ENCODE measurements at regions not wholly inside any gene's neighbourhood (a gene's known extent, or its start where the extent isn't known, plus 50 kb on each side); places are given as distances from the start of the nearest gene placed in this dataset.

DNA sequence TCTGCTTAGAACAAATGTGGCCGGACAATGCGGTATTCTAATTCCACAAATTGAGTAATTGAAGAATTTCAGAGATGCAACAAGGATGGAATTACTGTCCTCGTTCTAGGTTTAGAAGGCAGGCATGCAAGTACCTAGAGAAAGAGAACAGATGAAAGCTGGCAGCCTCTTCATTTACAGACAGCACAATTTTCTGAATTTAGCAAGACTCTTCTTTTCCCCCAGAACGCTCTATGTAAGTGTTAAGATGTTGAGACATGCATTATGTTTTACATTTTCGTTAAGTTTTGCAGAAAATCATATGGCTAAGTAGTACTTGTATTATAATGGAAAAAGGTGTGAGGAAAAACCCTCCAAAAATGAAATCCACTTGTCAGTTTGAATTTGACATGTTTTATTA, 259.5 kb upstream of the ARRDC3 start:
- no peaks in the 10 kb centered on the region for H3K36me3 ChIP-seq (ENCODE audit: control insufficient read depth in 2 of 2, insufficient read depth in 2 of 2, low read length in 2 of 2)
- no peak overlapping the region for H3K4me3 ChIP-seq (ENCODE audit: low read length in 2 of 2)
- H3K9ac ChIP-seq (ENCODE audit: low read depth in 1 of 2, low read length in 2 of 2) = no peak overlapping the region
- H3K4me1 ChIP-seq (ENCODE audit: control insufficient read depth in 2 of 2, insufficient read depth in 2 of 2, low read length in 2 of 2) = no peaks in the 10 kb centered on the region
- no peaks in the 10 kb centered on the region for H3K27me3 ChIP-seq (ENCODE audit: control insufficient read depth in 2 of 2, insufficient read depth in 2 of 2, low read length in 2 of 2)
- no peak overlapping the region for H3K27ac ChIP-seq (ENCODE audit: low read depth in 2 of 2, low read length in 2 of 2)
- no peaks in the 10 kb centered on the region for H3K9me3 ChIP-seq (ENCODE audit: control insufficient read depth in 2 of 2, low read length in 2 of 2)

DNA sequence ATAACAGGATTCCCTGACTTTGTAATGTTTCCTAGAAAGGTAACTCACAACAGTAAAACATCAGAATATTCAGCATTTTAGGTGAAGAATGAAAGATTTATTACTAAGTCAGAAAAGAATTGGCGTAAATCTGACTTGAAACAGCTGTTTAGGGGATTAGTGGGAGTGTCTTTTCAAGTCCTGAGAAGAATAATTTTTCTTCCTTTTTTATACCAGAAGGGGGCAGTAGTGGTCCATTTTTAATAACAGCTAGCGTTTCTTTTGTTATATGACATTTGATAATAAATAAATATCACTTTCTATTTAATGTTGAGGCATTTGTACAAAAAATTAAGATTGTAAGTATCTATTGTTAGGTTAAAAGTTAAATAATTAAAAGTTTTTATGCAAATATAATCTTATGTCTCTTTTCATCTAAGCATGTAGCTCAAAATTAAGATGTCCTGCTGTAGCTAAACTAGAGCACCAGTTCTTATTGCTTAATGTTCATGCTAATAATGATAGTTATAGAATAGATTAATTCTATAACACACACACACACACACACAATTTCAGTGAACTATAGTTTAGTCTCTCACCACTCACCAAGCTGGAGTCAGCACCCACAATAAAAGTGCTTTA, 258.7 kb upstream of the ARRDC3 start:
- H3K4me3 ChIP-seq (ENCODE audit: low read length in 2 of 2) = no peak overlapping the region
- H3K36me3 ChIP-seq (ENCODE audit: control insufficient read depth in 2 of 2, insufficient read depth in 2 of 2, low read length in 2 of 2) = no peaks in the 10 kb centered on the region
- H3K27me3 ChIP-seq (ENCODE audit: control insufficient read depth in 2 of 2, insufficient read depth in 2 of 2, low read length in 2 of 2) = no peaks in the 10 kb centered on the region
- H3K4me1 ChIP-seq (ENCODE audit: control insufficient read depth in 2 of 2, insufficient read depth in 2 of 2, low read length in 2 of 2) = no peaks in the 10 kb centered on the region
- H3K9ac ChIP-seq (ENCODE audit: low read depth in 1 of 2, low read length in 2 of 2) = no peak overlapping the region
- H3K9me3 ChIP-seq (ENCODE audit: control insufficient read depth in 2 of 2, low read length in 2 of 2) = no peaks in the 10 kb centered on the region
- H3K27ac ChIP-seq (ENCODE audit: low read depth in 2 of 2, low read length in 2 of 2) = no peak overlapping the region

DNA sequence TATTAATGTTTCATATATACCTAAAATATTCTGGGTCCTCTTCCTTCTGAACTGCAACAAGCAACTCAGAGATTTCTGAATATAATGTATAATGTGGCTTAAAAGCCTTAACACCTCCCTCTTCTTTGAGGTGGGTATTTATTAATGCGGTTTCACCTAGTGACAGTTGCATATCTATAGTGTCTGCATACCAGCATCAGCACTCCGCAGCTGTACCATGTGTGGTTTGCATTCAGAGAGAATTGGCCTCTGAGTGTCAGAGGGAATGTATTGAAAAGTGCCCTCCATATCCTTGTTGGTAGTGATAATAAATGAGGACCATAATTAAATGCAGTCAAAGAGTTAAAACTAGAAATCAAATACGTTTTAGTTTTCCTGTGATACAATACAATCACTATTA, 256.6 kb upstream of the ARRDC3 start:
- no peak overlapping the region for H3K9ac ChIP-seq (ENCODE audit: low read depth in 1 of 2, low read length in 2 of 2)
- H3K27ac ChIP-seq (ENCODE audit: low read depth in 2 of 2, low read length in 2 of 2) = no peak overlapping the region
- H3K9me3 ChIP-seq (ENCODE audit: control insufficient read depth in 2 of 2, low read length in 2 of 2) = no peaks in the 10 kb centered on the region
- H3K4me3 ChIP-seq (ENCODE audit: low read length in 2 of 2) = no peak overlapping the region
- H3K27me3 ChIP-seq (ENCODE audit: control insufficient read depth in 2 of 2, insufficient read depth in 2 of 2, low read length in 2 of 2) = no peaks in the 10 kb centered on the region
- no peaks in the 10 kb centered on the region for H3K36me3 ChIP-seq (ENCODE audit: control insufficient read depth in 2 of 2, insufficient read depth in 2 of 2, low read length in 2 of 2)
- H3K4me1 ChIP-seq (ENCODE audit: control insufficient read depth in 2 of 2, insufficient read depth in 2 of 2, low read length in 2 of 2) = no peaks in the 10 kb centered on the region

DNA sequence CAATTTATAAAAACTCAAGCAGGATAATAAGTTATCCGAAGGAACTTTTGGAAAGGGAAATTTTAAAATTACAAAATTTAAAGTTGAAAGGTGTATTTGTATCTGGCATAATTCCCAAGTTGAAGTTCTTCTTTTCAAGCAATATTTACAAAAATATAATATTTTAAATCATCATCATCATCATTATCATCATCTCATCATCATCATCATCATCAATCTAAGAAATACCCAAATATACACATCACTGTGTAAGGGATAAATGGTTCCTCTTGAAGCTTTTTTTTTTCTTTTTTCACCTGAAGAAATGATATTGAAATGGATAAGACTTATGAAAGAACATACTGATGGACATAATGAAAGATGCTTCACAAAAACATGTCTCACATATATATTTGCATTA, 254.9 kb upstream of the ARRDC3 start:
- H3K27me3 ChIP-seq (ENCODE audit: control insufficient read depth in 2 of 2, insufficient read depth in 2 of 2, low read length in 2 of 2) = no peaks in the 10 kb centered on the region
- H3K36me3 ChIP-seq (ENCODE audit: control insufficient read depth in 2 of 2, insufficient read depth in 2 of 2, low read length in 2 of 2) = no peaks in the 10 kb centered on the region
- H3K27ac ChIP-seq (ENCODE audit: low read depth in 2 of 2, low read length in 2 of 2) = no peak overlapping the region
- H3K9me3 ChIP-seq (ENCODE audit: control insufficient read depth in 2 of 2, low read length in 2 of 2) = no peaks in the 10 kb centered on the region
- no peak overlapping the region for H3K4me3 ChIP-seq (ENCODE audit: low read length in 2 of 2)
- no peaks in the 10 kb centered on the region for H3K4me1 ChIP-seq (ENCODE audit: control insufficient read depth in 2 of 2, insufficient read depth in 2 of 2, low read length in 2 of 2)
- no peak overlapping the region for H3K9ac ChIP-seq (ENCODE audit: low read depth in 1 of 2, low read length in 2 of 2)

DNA sequence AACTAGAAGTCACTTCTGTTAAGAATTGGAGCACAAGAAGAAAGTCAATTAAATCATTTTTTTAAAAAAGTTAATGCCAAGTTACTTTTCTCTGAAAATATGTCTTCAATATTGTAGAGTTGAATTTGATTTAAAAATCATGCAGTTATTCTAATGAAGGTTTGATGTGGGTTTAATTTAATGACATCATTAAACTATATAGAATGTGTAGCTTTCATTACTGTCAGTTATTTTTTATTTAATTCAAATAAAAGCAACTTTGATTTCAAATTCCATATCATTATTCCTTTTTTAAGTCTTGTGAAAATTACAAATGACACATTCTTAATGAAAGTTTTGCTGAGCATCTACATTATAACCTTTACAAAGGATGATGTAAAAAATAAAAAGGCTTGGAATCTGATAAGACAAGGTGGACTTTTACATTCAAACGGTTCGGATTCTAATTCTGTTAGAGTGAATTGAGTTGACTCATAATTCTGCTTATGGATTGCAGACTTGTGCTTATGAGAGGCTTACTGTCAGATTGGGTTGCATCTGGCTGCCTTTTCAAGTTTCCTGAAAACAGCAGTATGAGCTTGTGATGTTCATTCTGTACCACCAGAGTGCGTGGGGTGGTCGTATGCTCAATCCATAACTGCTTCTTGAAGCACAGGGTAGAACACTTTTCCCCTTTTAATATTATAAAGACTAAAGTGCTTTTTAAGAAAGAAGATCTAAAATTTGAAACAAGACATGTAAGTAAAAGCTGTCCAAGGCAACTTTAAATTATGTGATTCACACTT, 253.0 kb upstream of the ARRDC3 start:
- H3K27ac ChIP-seq (ENCODE audit: low read depth in 2 of 2, low read length in 2 of 2) = no peak overlapping the region
- H3K9me3 ChIP-seq (ENCODE audit: control insufficient read depth in 2 of 2, low read length in 2 of 2) = no peaks in the 10 kb centered on the region
- no peak overlapping the region for H3K4me3 ChIP-seq (ENCODE audit: low read length in 2 of 2)
- no peaks in the 10 kb centered on the region for H3K36me3 ChIP-seq (ENCODE audit: control insufficient read depth in 2 of 2, insufficient read depth in 2 of 2, low read length in 2 of 2)
- H3K4me1 ChIP-seq (ENCODE audit: control insufficient read depth in 2 of 2, insufficient read depth in 2 of 2, low read length in 2 of 2) = no peaks in the 10 kb centered on the region
- no peaks in the 10 kb centered on the region for H3K27me3 ChIP-seq (ENCODE audit: control insufficient read depth in 2 of 2, insufficient read depth in 2 of 2, low read length in 2 of 2)
- no peak overlapping the region for H3K9ac ChIP-seq (ENCODE audit: low read depth in 1 of 2, low read length in 2 of 2)

DNA sequence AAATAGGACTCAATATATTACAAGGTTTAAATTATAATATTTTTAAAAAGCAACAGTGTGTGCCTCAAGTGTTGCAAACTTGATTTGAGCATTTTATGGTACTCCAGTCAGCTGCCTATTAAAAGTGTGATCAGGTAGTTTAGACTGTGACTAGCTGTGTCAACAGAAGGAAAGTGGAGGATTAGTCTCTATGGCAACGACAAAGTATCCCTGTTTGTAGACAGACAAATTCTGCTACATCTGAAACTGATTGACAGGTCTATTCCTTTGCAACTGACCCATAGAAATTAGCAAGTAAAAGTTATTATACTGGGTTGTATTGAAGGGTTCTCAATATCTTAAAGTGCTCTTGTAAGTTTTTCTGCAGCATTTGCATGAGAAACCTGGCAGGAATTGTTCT, 249.8 kb upstream of the ARRDC3 start:
- no peaks in the 10 kb centered on the region for H3K4me1 ChIP-seq (ENCODE audit: control insufficient read depth in 2 of 2, insufficient read depth in 2 of 2, low read length in 2 of 2)
- no peaks in the 10 kb centered on the region for H3K9me3 ChIP-seq (ENCODE audit: control insufficient read depth in 2 of 2, low read length in 2 of 2)
- no peaks in the 10 kb centered on the region for H3K27me3 ChIP-seq (ENCODE audit: control insufficient read depth in 2 of 2, insufficient read depth in 2 of 2, low read length in 2 of 2)
- H3K9ac ChIP-seq (ENCODE audit: low read depth in 1 of 2, low read length in 2 of 2) = no peak overlapping the region
- no peak overlapping the region for H3K27ac ChIP-seq (ENCODE audit: low read depth in 2 of 2, low read length in 2 of 2)
- no peaks in the 10 kb centered on the region for H3K36me3 ChIP-seq (ENCODE audit: control insufficient read depth in 2 of 2, insufficient read depth in 2 of 2, low read length in 2 of 2)
- H3K4me3 ChIP-seq (ENCODE audit: low read length in 2 of 2) = no peak overlapping the region

DNA sequence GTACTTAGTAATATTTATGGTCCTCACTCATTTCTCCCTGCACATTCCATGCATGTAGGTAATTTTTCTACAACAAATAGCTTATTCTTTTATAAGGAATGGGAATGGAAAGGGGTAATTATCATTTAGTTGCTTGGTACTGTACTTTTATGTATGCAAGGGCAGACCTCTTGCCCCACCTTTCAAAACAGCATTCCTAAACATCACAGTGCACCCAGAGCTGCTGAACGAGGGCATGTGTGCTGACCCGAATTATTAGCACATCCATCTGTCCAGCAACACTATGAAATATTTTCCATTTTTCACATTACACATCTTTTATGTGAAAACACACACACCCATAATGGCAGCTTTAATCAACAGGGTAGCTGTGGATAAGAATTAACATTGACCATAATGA, 228.6 kb upstream of the ARRDC3 start:
- H3K27me3 ChIP-seq (ENCODE audit: control insufficient read depth in 2 of 2, insufficient read depth in 2 of 2, low read length in 2 of 2) = no peaks in the 10 kb centered on the region
- no peak overlapping the region for H3K27ac ChIP-seq (ENCODE audit: low read depth in 2 of 2, low read length in 2 of 2)
- no peaks in the 10 kb centered on the region for H3K4me1 ChIP-seq (ENCODE audit: control insufficient read depth in 2 of 2, insufficient read depth in 2 of 2, low read length in 2 of 2)
- H3K9ac ChIP-seq (ENCODE audit: low read depth in 1 of 2, low read length in 2 of 2) = no peak overlapping the region
- no peak overlapping the region for H3K4me3 ChIP-seq (ENCODE audit: low read length in 2 of 2)
- H3K9me3 ChIP-seq (ENCODE audit: control insufficient read depth in 2 of 2, low read length in 2 of 2) = no peaks in the 10 kb centered on the region
- no peaks in the 10 kb centered on the region for H3K36me3 ChIP-seq (ENCODE audit: control insufficient read depth in 2 of 2, insufficient read depth in 2 of 2, low read length in 2 of 2)

DNA sequence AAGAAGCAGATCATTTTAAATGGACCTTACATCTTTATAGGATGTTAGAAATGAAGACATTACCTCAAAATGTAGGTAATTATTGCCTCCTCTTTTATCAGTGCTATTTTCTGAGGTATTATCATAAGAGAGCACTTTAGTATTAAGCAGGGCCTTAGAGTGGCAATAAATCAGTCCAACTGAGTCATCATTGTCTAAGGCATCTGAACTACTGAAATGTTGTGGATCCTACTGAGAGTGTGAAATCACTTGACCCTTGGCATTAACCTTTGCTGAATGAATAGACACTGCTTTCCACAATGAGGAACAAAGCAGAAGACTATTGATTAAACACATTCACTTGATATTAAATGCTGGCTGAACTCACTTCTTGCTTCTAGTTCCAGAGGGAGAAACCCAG, 224.6 kb upstream of the ARRDC3 start:
- H3K9ac ChIP-seq (ENCODE audit: low read depth in 1 of 2, low read length in 2 of 2) = no peak overlapping the region
- no peaks in the 10 kb centered on the region for H3K36me3 ChIP-seq (ENCODE audit: control insufficient read depth in 2 of 2, insufficient read depth in 2 of 2, low read length in 2 of 2)
- no peaks in the 10 kb centered on the region for H3K9me3 ChIP-seq (ENCODE audit: control insufficient read depth in 2 of 2, low read length in 2 of 2)
- no peak overlapping the region for H3K4me3 ChIP-seq (ENCODE audit: low read length in 2 of 2)
- no peak overlapping the region for H3K27ac ChIP-seq (ENCODE audit: low read depth in 2 of 2, low read length in 2 of 2)
- H3K27me3 ChIP-seq (ENCODE audit: control insufficient read depth in 2 of 2, insufficient read depth in 2 of 2, low read length in 2 of 2) = no peaks in the 10 kb centered on the region
- H3K4me1 ChIP-seq (ENCODE audit: control insufficient read depth in 2 of 2, insufficient read depth in 2 of 2, low read length in 2 of 2) = no peaks in the 10 kb centered on the region

DNA sequence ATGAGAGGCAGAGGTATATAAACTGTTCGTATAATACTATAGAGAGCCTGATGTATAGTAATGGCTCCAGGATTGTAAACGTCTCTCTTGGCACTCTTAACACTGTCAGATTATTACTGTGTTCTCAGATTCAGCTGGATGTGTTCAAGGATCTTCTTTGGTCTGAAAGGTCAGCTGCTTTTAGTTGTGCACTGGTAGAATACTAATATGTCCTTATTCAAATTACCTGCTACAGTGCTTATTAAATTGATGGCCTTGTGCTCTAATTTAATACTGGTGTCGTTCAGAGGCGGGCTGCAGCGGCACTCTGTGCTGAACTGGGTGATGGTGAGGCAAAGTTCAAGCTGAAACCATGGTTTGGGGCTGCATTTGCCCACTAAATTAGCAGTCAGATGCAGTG, 216.7 kb upstream of the ARRDC3 start:
- Histone ChIP-seq H3K4me3 (ENCODE audit: low read length in 2 of 2) (no peak overlapping the region), H3K27ac (ENCODE audit: low read depth in 2 of 2, low read length in 2 of 2) (no peak overlapping the region), H3K9ac (ENCODE audit: low read depth in 1 of 2, low read length in 2 of 2) (no peak overlapping the region), H3K27me3 (ENCODE audit: control insufficient read depth in 2 of 2, insufficient read depth in 2 of 2, low read length in 2 of 2) (no peaks in the 10 kb centered on the region), H3K9me3 (ENCODE audit: control insufficient read depth in 2 of 2, low read length in 2 of 2) (no peaks in the 10 kb centered on the region), H3K36me3 (ENCODE audit: control insufficient read depth in 2 of 2, insufficient read depth in 2 of 2, low read length in 2 of 2) (no peaks in the 10 kb centered on the region), H3K4me1 (ENCODE audit: control insufficient read depth in 2 of 2, insufficient read depth in 2 of 2, low read length in 2 of 2) (no peaks in the 10 kb centered on the region)

DNA sequence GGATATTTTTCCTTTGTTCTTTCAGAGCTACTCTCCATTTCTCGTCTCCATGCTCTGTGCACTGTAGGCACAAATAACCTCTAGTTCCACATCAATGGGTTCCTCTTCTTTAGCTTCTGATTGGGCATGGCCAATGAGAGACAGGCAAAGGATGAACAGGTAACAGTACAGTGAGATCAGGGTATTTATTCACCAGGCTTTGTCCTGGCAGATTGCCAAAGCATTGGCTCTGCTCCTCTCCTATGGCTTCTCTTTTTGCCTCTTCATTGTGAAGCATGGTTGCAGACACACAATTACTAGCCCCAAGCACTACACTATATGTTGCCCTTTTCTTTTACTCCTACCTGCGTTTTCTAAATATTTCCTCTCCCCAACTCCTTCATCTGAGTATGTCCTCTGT, 215.1 kb upstream of the ARRDC3 start:
- Histone ChIP-seq H3K9ac (ENCODE audit: low read depth in 1 of 2, low read length in 2 of 2) (no peak overlapping the region), H3K9me3 (ENCODE audit: control insufficient read depth in 2 of 2, low read length in 2 of 2) (no peaks in the 10 kb centered on the region), H3K4me1 (ENCODE audit: control insufficient read depth in 2 of 2, insufficient read depth in 2 of 2, low read length in 2 of 2) (no peaks in the 10 kb centered on the region), H3K27me3 (ENCODE audit: control insufficient read depth in 2 of 2, insufficient read depth in 2 of 2, low read length in 2 of 2) (no peaks in the 10 kb centered on the region), H3K27ac (ENCODE audit: low read depth in 2 of 2, low read length in 2 of 2) (no peak overlapping the region), H3K4me3 (ENCODE audit: low read length in 2 of 2) (no peak overlapping the region), H3K36me3 (ENCODE audit: control insufficient read depth in 2 of 2, insufficient read depth in 2 of 2, low read length in 2 of 2) (no peaks in the 10 kb centered on the region)

Data from mucosa of rectum (tissue), 2 donors.